ENCODE measurements at regions not wholly inside any gene's neighbourhood (a gene's known extent, or its start where the extent isn't known, plus 50 kb on each side); places are given as distances from the start of the nearest gene placed in this dataset.

DNA sequence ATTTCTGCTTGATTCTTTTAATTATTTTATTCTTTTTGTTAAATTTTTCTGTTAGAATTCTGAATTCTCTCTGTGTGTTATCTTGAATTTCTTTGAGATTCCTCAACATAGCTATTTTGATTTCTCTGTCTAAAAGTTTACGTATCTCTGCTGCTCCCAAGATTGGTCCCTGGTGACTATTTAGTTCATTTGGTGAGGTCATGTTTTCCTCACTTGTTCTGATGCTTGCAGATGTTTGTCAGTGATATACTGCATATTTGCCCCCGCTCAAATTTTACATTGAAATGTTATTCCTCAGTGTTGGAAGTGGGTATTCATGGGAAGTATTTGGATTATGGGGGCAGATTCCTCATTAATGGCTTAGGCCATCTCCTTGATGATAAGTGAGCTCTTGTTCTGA is 105.3 kb downstream of the PRDM9 start:
- H3K36me3 ChIP-seq (ENCODE audit: control insufficient read depth, insufficient read depth, low read length) = no peaks in the 10 kb centered on the region
- no peak overlapping the region for H3K4me3 ChIP-seq (ENCODE audit: low read depth, low read length)
- TF ChIP-seq, protein P1, sequence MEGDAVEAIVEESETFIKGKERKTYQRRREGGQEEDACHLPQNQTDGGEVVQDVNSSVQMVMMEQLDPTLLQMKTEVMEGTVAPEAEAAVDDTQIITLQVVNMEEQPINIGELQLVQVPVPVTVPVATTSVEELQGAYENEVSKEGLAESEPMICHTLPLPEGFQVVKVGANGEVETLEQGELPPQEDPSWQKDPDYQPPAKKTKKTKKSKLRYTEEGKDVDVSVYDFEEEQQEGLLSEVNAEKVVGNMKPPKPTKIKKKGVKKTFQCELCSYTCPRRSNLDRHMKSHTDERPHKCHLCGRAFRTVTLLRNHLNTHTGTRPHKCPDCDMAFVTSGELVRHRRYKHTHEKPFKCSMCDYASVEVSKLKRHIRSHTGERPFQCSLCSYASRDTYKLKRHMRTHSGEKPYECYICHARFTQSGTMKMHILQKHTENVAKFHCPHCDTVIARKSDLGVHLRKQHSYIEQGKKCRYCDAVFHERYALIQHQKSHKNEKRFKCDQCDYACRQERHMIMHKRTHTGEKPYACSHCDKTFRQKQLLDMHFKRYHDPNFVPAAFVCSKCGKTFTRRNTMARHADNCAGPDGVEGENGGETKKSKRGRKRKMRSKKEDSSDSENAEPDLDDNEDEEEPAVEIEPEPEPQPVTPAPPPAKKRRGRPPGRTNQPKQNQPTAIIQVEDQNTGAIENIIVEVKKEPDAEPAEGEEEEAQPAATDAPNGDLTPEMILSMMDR (IDR thresholded peaks at IDR 0.05; ENCODE audit: insufficient read depth, low read depth, low read length) = no peak
- ChIA-PET CTCF (interaction anchor here (1.2 kb wide), 1 partner anchor 17 kb away, joined by 3 read pairs; no protein-coding TSS in a partner anchor), POLR2A (no interaction called here)
- H3K27me3 ChIP-seq (ENCODE audit: control insufficient read depth, insufficient read depth, low read length) = no peaks in the 10 kb centered on the region
- no peak for DNase-seq (ENCODE audit: low read depth)

DNA sequence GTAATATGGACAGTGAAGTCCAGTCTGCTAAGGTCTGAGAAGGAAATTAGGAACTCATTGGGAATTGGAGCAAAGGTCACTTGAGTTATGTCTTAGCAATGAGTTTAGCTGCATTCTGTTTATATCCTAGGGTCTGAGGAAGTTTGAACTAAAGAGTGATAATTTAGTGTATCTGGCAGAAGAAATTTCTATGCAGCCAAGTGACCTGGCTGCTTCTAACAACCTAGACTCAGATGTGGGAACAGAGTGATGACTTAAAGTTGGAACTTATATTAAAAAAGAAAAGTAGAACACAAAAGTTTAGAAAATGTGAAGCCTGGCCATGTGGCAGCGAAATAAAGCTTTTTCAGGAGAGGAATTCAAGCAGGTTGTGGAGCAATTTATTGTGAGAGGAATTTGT is 106.2 kb downstream of the PRDM9 start:
- ChIA-PET POLR2A (no interaction called here), CTCF (no interaction called here)
- no peak overlapping the region for H3K4me3 ChIP-seq (ENCODE audit: low read depth, low read length)
- DNase-seq (ENCODE audit: low read depth) = no peak
- TF ChIP-seq, protein P1 (IDR thresholded peaks at IDR 0.05; ENCODE audit: insufficient read depth, low read depth, low read length) = no peak
- no peaks in the 10 kb centered on the region for H3K36me3 ChIP-seq (ENCODE audit: control insufficient read depth, insufficient read depth, low read length)
- no peaks in the 10 kb centered on the region for H3K27me3 ChIP-seq (ENCODE audit: control insufficient read depth, insufficient read depth, low read length)

DNA sequence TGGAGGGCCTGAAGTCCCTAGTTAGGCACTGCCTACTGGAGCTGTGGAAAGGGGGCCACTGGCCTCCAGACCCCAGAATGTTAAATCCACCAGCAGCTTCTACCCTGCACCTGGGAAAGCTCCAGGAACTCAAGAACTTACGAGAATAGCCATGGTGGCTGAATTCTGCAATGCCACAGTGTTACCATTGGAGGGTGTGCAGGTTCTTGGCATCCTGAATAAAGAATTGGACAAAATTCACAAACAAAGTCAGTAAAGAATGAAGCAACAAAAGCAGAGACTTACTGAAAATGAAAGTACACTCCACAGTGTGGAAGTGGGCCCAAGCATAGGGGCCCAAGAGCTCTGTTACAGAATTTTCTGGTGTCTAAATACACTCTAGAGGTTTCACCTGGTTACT is 107.0 kb downstream of the PRDM9 start:
- ChIA-PET POLR2A (no interaction called here), CTCF (no interaction called here)
- H3K4me3 ChIP-seq (ENCODE audit: low read depth, low read length) = no peak overlapping the region
- H3K27me3 ChIP-seq (ENCODE audit: control insufficient read depth, insufficient read depth, low read length) = no peaks in the 10 kb centered on the region
- no peaks in the 10 kb centered on the region for H3K36me3 ChIP-seq (ENCODE audit: control insufficient read depth, insufficient read depth, low read length)
- TF ChIP-seq, protein P1 (IDR thresholded peaks at IDR 0.05; ENCODE audit: insufficient read depth, low read depth, low read length) = no peak
- DNase-seq (ENCODE audit: low read depth) = no peak

DNA sequence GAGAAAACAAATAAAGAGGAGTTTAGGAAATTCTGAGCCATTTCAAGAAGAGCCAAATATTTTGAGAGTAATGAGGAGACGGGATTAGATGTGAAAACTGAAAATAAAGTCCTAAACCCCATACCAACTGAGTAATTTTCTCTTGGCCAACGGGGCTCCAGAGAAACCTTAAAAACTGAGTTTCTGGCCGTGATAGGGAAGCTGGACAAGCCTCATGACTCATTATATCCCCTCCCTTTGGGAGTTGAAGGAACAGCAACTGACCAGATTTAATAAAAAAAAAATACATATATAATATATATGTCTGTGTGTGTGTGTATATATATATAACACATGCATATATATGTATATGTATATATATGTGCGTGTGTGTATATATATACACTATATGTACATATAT is 119.6 kb downstream of the PRDM9 start:
- ChIA-PET CTCF (no interaction called here), POLR2A (no interaction called here)
- no peaks in the 10 kb centered on the region for H3K36me3 ChIP-seq (ENCODE audit: control insufficient read depth, insufficient read depth, low read length)
- H3K4me3 ChIP-seq (ENCODE audit: low read depth, low read length) = no peak overlapping the region
- no peaks in the 10 kb centered on the region for H3K27me3 ChIP-seq (ENCODE audit: control insufficient read depth, insufficient read depth, low read length)
- no peak for DNase-seq (ENCODE audit: low read depth)
- TF ChIP-seq, protein P1 (IDR thresholded peaks at IDR 0.05; ENCODE audit: insufficient read depth, low read depth, low read length) = no peak

DNA sequence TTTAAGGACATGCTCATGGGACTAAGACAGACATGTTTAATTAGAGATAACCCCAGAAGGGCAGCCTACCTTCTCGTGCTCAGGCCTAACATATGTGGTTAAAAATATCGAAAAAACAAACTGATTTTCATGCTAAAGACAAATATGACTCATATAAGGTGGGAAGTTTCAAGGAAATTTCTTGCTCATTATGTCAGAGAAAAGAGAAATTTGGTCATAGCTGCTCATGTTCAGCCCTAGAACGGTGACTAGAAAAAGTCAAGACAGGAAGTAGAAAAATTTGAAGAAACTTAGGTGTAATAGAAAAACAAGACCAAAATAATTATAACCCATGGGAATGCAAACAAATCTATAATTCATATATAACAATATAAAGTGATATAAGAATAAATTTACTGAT is 120.6 kb downstream of the PRDM9 start:
- ChIA-PET POLR2A (no interaction called here), CTCF (interaction anchor here (0.6 kb wide), 1 partner anchor 45 kb away, joined by 4 read pairs; no protein-coding TSS in a partner anchor)
- H3K4me3 ChIP-seq (ENCODE audit: low read depth, low read length) = no peak overlapping the region
- no peaks in the 10 kb centered on the region for H3K27me3 ChIP-seq (ENCODE audit: control insufficient read depth, insufficient read depth, low read length)
- no peak for DNase-seq (ENCODE audit: low read depth)
- H3K36me3 ChIP-seq (ENCODE audit: control insufficient read depth, insufficient read depth, low read length) = no peaks in the 10 kb centered on the region
- TF ChIP-seq, protein P1 (IDR thresholded peaks at IDR 0.05; ENCODE audit: insufficient read depth, low read depth, low read length) = no peak
